Fibroblast of skin of back (primary cell): ENCODE measurements at regions not wholly inside any gene's neighbourhood (a gene's known extent, or its start where the extent isn't known, plus 50 kb on each side); places are given as distances from the start of the nearest gene placed in this dataset.

ENCODE experiments used
- DNase-seq: peaks from one replicate; pipeline ENCODE4 v3.0.0-alpha.2; 2013

DNA sequence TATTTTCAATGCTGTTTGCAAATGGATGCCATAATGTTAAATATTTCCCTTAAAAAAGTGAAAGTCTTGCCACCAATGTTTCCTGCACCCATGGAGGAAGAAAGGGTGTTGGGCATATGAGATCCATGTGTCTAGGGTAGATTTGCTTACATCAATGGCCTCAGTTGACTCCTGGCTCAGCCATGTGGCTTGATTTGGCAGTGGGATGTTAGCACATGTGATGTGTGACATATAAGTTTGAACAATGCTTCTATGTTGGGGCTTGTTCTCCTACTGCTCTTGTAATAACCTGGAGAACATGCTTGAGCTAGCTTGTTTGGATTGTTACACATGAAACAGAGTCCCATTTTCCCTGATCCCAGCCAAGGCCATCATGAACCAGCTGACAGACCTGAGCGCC, 187.6 kb downstream of the SCP2D1 start:
- DNase-seq: no peak

DNA sequence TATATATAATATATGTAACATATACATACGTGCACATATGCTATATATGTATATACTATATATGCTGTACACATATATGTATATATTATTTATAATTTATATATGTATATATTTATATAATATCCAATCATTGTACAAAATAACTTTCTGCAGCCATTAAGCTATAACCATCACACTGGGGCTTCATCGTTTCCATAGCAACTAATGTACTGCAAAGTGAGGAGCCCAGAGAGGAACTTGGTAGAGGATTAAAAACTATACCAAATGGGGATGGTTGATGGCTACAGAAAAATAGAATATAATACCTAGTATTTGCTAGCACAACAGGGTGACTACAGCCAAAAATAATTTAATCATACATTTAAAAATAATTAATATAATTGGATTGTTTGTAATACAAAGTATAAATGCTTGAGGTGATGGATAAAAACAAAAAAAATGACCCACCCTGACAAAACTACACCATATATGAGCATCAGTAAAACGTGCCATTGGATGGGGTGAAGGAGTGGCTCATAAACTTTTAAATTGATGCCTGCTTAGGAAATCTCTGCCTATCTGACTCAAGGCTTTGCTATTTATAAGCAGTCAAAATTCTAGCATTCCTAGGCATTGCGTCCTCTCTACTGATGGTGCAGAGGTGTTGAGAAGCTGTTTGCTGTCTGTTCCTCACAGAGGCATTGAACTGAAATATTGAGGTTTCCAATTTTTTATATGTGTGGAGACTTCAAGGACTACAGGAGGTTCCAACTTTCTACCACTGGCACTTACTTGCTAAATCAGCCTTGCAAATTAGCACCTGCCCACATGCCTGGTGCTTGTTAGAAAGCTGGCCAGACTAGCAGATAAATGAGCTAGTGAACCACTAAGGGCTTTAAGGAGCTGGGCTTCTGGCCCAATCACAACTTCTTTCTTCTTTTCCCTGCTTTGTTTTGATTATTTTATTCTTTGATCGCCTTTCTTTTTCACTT, 190.1 kb downstream of the SCP2D1 start:
- DNase-seq: no peak

DNA sequence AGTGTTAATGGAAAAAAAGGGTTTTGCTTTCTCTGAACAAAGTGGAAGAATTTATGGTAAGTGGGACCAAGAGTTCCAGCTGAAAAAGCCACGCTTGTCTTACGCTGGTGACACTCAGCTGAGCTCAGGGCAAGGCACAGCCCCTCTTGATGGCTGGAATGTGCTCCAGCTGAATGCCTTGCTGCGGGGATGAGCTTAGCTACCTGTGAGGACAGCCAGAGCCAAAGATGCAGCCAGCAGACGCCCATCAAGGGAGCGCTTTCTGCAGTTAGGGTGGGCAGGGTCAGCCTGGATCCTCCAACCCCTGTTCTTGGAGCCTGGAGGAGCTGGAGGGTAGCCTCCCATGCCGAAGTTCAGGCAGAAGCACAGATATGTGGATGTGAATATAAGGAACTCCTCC, 191.4 kb downstream of the SCP2D1 start:
- DNase-seq: no peak

DNA sequence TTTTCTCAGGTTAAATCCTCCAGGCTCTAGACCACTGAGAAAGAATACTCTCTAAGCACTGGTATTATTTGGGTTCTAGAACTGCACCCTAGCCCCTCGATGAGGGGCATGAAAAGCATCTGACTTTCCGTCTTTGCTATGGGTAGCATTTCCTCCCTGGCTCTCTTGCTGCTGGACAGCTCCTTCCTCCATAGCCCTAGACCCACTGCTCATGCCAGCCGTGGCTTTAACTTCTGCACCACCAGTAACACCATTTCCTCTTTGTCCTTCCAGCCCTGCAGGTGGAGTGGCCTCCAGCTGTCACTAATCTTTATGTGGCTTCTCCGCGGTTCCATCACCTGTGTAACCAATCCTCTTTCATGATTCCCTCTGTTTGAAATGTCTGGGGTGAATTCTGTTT, 194.9 kb downstream of the SCP2D1 start:
- DNase-seq: no peak

DNA sequence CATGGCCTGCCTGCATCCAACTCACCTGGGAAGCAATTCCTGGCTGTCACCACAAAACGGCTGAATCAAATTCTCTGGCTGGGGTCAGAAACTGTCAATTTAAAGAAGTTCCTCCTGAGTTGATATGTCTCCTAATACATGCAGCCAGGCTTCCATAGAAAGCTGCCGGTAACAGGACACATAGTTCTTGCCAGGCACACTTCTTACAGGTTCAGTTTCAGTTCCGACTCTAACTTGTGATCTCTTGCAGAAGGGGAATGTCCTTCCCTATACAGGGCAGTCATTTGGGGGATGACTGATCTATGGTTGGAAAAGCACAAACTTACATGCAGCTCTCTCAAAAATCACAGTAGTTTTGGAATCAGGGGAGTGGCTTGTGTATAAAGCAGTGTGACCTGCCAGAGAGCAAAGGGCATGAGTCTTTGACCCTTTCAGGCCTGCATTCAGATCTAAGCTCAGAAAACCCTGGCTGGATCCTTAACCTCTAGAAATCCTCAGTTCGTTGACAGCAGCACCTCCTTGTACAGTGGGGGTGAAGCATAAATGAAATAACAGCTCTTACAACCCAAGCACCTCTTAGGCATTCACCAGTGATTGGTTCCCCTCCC, 195.6 kb downstream of the SCP2D1 start:
- DNase-seq: no peak

DNA sequence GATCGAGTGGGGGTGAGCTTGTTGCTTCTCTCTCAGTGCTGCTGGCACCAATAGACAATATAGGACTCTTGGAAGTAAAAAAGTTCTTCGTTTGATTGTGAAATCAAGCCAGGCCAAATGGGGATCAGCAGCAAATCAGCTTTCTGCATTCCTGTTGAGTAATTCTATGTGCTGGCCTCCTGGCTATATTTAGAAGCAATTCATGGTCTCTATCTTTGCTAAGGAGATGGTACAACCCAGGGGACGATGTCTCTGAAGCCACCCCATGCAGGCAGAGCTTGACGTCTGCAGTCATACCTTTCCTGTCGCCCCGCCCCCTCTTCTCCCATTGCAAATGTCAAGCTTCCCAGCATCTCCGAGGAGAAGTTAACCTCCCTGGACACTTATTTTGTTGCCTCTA, 199.1 kb downstream of the SCP2D1 start:
- no peak for DNase-seq

DNA sequence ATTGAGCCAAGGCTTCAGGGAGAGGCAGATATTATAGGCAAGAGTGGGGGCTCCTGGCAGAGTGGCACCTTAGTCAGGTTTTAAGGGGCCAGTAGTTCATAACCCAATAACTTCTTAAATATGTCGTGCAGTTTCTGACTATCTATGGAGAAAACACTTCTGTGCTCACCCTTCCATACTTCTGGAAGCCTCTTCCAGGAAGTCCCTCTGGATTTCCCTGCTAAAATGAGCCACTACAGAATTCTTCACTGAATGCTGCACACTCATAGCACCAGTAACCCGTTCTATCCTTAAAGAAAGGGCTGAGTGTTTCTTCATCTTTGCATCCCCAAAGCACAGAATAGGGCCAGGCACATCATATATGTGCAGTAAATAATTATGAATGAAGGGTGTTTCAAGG, 198.5 kb upstream of the SLC24A3 start:
- DNase-seq: no peak

DNA sequence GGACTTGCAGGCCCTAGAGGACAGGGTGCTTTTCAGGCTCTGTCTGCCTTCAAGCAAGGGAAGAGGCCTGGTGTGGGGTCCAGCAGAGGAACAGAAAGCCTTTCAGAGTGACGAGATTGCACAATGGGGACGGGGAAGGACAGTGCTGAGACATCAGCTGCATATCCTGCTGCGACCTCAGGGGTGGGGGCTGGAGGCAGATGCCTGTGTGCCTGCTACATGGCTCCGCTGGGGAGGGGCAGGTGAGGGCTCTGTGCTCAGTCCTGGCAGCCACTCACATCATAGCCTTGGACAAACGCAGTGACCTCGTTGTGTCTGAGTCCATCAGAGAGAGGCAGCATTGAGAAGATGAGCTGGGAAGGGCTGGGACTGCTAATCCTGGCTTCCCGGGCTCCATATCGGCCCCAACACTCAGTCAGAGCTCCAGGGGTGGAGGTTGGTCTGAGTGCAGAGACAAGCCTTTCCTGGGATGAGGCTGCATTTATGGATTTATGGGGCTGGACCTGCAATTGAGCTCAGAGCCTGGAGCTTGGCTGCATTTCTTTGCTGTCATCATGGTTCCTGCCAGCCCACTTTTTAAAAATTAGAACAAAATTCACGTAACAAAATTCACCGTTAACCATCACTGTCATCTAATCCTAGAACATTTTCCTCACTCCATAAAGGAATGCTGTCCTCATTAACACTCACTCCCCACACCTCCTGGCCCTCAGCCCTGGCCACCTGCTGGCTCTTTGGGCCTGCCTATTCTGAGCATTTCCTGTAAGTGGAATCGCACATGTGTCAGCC, 196.9 kb upstream of the SLC24A3 start:
- DNase-seq: no peak

DNA sequence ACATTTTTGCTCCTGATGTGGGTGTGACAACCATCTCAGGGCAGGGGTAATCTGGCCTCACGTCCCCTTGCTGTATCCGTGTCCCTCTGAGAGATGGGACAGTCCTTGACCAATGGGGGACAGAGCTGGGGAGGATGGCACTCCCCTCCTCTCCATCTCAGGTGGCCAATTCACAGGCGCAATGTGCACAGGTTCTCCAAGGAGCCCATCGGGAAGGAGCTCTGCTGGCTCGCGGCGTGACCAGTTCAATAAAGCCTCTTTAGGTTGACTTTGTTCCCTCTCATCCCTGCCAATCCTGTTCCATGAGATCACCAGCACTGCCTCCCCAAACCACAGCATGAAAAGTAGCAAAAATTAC, 196.3 kb upstream of the SLC24A3 start:
- no peak for DNase-seq

DNA sequence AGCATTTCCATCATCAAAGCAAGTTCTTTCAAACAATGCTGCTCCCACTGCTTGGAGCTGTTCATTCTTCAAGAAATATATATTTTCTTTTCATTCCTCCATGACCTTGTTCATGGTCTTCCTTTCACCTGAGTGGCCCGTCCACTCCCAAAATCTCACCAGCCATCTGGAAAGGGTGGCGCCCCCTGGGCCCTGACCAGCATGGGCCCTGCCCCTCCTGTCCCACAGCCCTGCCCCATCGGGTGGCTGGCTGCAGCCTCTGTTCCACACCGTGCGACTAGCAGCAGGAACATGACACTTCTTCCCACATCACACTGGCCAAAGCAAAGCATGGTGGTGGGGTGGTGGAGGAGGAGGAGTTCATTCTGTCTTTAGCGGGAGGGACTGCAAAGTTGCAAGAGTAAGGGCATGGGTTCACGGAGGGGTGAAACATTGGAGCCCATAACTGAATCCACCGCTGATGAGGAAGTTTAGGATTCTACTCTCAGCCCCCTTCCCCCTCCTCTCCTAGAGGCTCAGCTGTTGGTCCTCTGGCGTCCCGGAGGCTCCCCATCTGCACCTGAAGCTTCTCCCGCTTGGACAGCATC, 195.2 kb upstream of the SLC24A3 start:
- no peak for DNase-seq

DNA sequence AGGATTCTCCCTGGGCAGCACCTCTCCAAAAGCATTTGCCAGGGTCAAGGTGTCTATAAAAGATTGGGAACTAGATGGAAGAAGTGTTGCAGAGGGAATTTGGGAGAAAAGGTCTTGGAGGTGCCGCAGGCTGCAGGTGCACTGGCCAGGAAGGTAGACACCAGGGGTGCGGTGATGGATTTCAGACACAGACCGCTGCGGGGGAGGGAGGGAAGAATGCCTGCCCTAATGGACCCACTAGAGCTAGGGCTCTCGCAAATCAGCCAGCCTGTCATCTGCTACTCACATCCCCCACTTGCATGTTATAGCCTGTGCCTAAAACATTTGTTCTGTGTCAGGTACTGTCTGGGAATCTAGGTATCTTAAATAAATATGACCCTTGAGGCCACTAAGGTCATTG, 193.6 kb upstream of the SLC24A3 start:
- DNase-seq: no peak

DNA sequence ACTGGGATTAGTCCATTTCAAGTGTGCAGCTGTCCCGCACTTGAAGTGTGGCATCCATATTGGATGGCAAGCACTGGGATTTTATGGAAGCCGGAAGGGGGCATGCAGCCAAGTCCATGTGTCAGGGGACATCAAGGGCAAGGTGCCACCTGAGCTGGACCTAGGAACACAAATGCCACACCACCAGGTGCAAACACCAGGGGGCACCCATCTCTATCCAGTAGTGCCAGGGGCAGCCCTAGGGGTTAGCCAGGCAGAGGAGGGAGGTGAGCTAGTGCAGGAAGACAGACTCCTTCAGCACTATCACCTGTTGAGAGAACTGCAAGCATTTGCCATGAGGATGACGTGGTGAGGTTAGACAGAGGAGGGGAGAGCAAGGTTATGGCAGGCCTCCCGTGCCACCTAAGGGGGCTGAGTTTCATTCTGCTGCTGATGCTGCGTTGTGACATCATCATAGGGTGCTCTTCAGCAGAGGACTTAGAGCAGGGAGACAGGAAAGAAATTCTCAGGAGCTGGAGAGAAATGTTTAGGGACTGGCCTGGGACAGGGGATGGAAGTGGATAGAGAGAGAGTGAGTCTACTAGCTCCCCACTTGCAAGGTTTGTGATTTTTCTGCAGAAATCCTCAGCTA, 192.6 kb upstream of the SLC24A3 start:
- DNase-seq: no peak

DNA sequence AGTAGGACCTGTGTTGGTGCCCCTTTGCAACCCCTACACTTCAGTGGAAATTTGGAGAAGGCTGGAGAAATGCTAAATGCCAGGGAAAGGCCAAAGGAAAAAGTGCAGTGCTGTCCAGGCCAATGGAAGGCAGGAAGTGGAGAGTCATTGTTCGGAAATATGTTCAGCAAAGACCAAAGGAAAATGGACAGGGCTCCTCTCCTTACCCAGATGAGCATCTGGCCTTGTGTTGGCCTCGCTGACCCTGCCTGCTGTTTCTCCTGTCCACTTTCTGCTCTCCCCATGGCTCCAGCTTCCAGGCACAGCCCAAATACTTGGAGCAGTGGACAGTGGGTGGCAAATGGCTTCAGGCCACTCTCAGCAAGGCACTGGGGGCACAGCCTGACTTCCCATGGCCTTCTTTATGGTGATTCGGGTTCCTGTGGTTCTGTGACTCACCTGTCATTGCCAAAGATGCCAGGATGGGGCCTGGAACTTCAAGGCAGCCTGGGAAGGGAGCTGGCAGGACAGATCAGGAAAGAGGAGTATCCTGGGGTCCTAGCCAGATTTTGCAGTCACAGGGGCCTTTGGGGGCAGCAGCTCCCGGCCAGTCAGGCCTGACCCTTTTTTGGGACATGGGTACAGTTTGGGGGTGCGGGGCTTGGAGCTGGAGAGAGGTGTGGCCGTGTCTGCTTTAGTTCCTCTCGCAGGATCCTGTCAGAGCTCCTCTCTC, 190.9 kb upstream of the SLC24A3 start:
- DNase-seq: no peak

DNA sequence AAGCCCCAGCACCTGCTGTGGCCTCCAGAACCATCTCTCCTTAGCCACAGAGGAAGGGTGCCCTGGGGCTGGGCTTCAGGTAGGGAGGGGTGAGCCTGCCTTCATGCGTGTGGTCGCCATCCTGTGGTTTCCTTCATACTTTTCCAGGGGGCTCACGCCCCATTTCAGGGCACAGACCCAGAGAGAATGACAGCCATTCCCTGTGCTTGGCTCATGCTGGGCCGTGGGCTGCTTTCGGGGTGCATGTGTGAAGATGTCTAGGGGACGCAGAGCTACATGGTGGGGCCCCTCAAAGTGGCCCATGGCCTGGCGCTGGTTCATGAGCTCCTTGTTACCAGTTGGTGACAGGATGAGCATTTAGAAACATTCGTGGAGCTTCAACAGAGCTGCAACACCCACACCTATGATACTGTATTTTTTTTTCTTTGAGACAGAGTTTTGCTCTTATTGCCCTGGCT, 190.3 kb upstream of the SLC24A3 start:
- DNase-seq: no peak

DNA sequence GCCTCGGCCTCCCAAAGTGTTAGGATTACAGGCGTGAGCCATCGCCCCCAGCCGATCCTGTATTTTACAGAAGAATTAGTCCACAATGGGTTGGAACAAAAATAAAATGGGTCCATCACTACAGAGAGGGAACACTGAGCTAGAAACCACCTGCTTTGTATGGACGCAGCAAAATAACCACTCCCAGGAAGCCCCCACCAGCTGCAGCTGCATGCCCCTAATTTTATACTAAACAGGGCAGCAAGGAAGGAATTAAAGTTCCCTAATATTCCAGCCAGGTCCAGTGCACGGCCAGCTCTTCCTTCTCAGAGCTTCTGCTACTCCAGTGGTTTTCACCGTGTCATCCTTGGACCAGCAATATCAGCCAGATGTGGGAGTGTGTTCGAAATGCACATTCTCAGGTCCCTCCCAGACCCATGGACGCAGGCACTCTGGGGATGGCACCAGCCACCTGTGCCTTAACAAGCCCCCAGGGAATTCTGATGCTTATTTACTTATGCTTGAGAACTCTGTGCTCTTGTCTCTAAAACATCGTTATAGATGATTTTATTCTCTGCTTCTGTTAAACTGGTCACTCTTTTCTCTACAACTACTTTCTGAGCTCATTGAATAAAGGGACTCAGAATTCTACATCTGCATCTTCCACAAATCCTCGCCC, 189.5 kb upstream of the SLC24A3 start:
- DNase-seq: no peak

DNA sequence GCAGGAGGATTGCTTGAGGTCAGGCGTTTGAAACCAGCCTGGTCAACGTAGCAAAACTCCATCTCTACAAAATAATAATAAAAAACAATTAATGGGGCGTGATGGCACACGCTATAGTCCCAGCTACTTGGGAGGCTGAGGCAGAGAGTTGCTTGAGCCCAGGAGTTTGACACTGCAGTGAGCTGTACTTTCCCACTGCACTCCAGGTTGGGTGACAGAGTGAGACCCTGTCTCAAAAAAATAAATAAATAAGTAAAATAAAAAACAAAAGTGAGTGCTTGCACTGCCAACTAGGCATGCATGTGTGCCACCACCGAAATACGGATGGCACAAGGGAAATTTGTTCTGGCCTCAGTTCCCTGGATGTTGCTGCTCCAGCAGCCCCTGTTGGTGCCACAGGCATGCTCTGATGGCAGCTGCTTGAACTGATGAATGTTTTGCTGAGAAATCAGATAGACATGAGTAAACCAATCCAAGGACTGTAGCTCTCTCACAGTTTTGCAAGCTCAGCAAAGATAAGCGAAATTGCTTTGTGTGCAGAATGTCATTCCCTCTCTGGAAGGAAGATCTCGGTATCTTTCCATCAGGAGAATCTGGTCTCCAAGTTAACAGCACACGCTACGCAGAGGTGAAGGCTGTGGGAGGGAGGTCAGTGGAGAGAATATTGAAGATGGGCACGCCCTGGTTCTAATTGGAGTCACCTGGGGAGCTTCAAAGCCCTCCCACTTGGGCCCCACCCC, 188.0 kb upstream of the SLC24A3 start:
- no peak for DNase-seq

DNA sequence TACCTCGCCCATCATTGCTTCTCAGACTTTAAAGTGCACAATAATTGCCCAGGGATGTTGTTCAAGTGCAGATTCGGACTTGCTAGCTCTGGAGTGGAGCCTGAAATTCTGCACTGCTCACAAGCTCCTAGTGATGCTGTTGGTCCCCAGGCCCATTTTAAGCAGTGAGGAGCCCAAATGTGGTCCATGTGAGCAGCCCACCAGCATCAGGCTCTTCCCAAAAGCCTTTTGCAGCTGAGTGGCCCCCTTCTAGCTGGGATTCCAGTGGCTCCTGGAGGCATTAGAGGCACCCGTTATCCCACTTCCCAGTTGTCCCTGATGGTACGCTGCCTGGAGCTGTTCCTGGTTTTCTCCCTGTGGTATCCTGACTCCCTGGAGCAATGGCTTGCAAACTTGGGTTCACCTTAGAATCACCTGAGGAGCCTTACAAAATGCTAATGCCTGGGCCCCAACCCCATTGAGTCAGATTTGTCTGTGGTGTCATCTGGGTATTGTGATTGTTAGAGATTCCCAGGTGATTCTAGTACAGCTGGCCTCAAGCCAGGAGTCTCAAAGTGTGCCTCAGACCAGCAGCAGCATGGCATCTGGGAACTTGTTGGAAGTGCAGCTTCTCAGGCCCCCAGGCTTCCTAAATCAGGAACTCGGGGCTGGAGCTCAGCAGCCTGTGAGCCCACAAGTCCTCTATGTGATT, 186.9 kb upstream of the SLC24A3 start:
- DNase-seq: no peak

DNA sequence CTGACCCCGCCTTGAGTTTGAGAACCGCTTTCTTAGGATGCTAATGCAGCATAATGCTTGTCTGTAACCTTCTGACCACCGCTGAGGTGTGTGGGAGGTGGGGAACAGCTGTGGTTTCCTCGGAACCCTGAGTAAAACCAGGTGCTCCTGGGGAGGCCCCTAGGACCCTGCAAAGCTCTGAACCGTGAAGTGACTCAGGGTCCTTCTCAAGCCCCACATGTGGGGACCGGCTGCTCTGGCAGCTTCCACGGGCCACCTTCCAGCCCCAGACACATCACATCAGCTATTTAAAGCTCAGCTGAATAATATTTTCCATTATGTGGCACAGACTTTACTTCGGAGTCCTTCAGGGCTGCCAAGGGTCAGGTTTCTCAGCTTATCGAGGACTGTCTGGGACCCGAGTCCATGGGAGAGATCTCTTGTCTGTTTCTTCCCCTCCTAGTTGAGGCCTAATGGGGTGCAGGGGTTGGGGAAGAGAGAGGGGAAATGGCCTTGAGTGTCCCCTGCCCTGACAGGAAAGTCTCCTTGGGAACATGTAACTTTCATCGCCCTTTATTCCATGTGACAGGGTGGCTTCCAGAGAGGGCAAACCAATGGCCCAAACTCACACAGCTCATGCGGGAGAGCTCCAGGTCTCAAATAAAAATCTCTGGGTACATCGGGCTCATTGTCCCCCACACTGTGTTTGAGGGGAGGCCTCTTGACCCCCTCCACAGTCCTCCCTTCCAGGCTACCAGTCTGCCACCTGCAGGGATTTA, 186.1 kb upstream of the SLC24A3 start:
- DNase-seq: no peak
